KMS-11 (cell line): ENCODE measurements at regions not wholly inside any gene's neighbourhood (a gene's known extent, or its start where the extent isn't known, plus 50 kb on each side); places are given as distances from the start of the nearest gene placed in this dataset.

ENCODE experiments used
- H2AFZ ChIP-seq: fragments of 200-600 bp; sonication (generic); 2 replicates; pipeline ENCODE4 v1.6.1; 2016; ENCODE audit warnings: antibody characterized with exemption, mixed run types, low read depth
- H3K27ac ChIP-seq: fragments of 200-600 bp; sonication (generic); 2 replicates; pipeline ENCODE4 v1.6.1; 2016; ENCODE audit warnings: mild to moderate bottlenecking, mixed run types
- H3K27me3 ChIP-seq: fragments of 200-600 bp; sonication (generic); 2 replicates; pipeline ENCODE4 v1.6.1; 2017; ENCODE audit warnings: mild to moderate bottlenecking, low read depth, mixed run types, moderate library complexity; ENCODE audit not compliant: insufficient read depth
- H3K36me3 ChIP-seq: fragments of 200-600 bp; sonication (generic); 2 replicates; pipeline ENCODE4 v1.6.1; 2017; ENCODE audit warnings: mild to moderate bottlenecking, mixed run types; ENCODE audit not compliant: insufficient read depth
- H3K4me1 ChIP-seq: fragments of 200-600 bp; sonication (generic); 2 replicates; pipeline ENCODE4 v1.6.1; 2016; ENCODE audit warnings: mild to moderate bottlenecking, low read depth, mixed run types; ENCODE audit not compliant: poor library complexity, severe bottlenecking
- H3K4me2 ChIP-seq: fragments of 200-600 bp; sonication (generic); 2 replicates; pipeline ENCODE4 v1.7.0; 2016; ENCODE audit warnings: mild to moderate bottlenecking, mixed run types
- H3K4me3 ChIP-seq: fragments of 200-600 bp; sonication (generic); IDR thresholded peaks from 2 replicates; pipeline ENCODE4 v1.6.1; 2017; ENCODE audit warnings: low read depth, low read length, mixed read lengths; ENCODE audit not compliant: insufficient read depth
- H3K79me2 ChIP-seq: fragments of 200-600 bp; sonication (generic); 2 replicates; pipeline ENCODE4 v1.6.1; 2016; ENCODE audit warnings: low read depth, mixed run types; ENCODE audit not compliant: insufficient read depth
- H3K9ac ChIP-seq: fragments of 200-600 bp; sonication (generic); 2 replicates; pipeline ENCODE4 v1.6.1; 2016; ENCODE audit warnings: mild to moderate bottlenecking, mixed run types
- H4K20me1 ChIP-seq: fragments of 200-600 bp; sonication (generic); 2 replicates; pipeline ENCODE4 v1.6.1; 2016; ENCODE audit warnings: mild to moderate bottlenecking, mixed run types; ENCODE audit not compliant: insufficient read depth
- CTCF ChIP-seq: fragments of 200-600 bp; sonication (generic); conservative IDR thresholded peaks from 2 replicates; pipeline ENCODE4 v1.6.1; 2017; ENCODE audit warnings: low read depth, mild to moderate bottlenecking, antibody characterized with exemption, low read length, moderate library complexity, mixed read lengths

GRCh38 chr5:23445573-23445972, 61.8 kb upstream of the PRDM9 start:
- H3K4me3 ChIP-seq: no peak overlapping the region
- H4K20me1 ChIP-seq: no peaks in the 10 kb centered on the region
- TF ChIP-seq CTCF: no peak
- H3K27ac ChIP-seq: no peak overlapping the region
- no peaks in the 10 kb centered on the region for H3K36me3 ChIP-seq
- no peaks in the 10 kb centered on the region for H3K27me3 ChIP-seq
- H3K79me2 ChIP-seq: no peaks in the 10 kb centered on the region
- H3K4me2 ChIP-seq: no peak overlapping the region
- no peaks in the 10 kb centered on the region for H3K4me1 ChIP-seq
- no peak overlapping the region for H2AFZ ChIP-seq
- H3K9ac ChIP-seq: no peak overlapping the region

- no peak overlapping the region for H3K9ac ChIP-seq
- no peak overlapping the region for H3K4me3 ChIP-seq
- no peak overlapping the region for H3K27ac ChIP-seq
- no peak for TF ChIP-seq CTCF
- no peaks in the 10 kb centered on the region for H4K20me1 ChIP-seq
- no peaks in the 10 kb centered on the region for H3K27me3 ChIP-seq
- no peak overlapping the region for H3K4me2 ChIP-seq
- H3K79me2 ChIP-seq: no peaks in the 10 kb centered on the region
- no peak overlapping the region for H2AFZ ChIP-seq
- no peaks in the 10 kb centered on the region for H3K36me3 ChIP-seq
- H3K4me1 ChIP-seq: no peaks in the 10 kb centered on the region
These were observed 66.7 kb upstream of the PRDM9 start for GRCh38 chr5:23440703-23441102.

GRCh38 chr5:23437011-23437410, 70.4 kb upstream of the PRDM9 start:
- Histone ChIP-seq H3K79me2 (no peaks in the 10 kb centered on the region), H3K36me3 (no peaks in the 10 kb centered on the region), H3K4me3 (no peak overlapping the region), H2AFZ (no peak overlapping the region), H3K4me2 (no peak overlapping the region), H3K27me3 (no peaks in the 10 kb centered on the region), H4K20me1 (no peaks in the 10 kb centered on the region), H3K9ac (no peak overlapping the region), H3K27ac (no peak overlapping the region), H3K4me1 (no peaks in the 10 kb centered on the region)
- no peak for TF ChIP-seq CTCF

GRCh38 chr5:23433534-23434315, 73.7 kb upstream of the PRDM9 start:
- Histone ChIP-seq H3K27ac (no peak overlapping the region), H3K79me2 (no peaks in the 10 kb centered on the region), H4K20me1 (no peaks in the 10 kb centered on the region), H3K9ac (no peak overlapping the region), H3K4me2 (no peak overlapping the region), H3K4me1 (no peaks in the 10 kb centered on the region), H3K4me3 (no peak overlapping the region), H3K36me3 (no peaks in the 10 kb centered on the region), H3K27me3 (no peaks in the 10 kb centered on the region), H2AFZ (no peak overlapping the region)
- TF ChIP-seq CTCF: no peak
